NCI-H345 treated with DMSO at 0.1 percent for 48 hours (cell line): ENCODE measurements at regions not wholly inside any gene's neighbourhood (a gene's known extent, or its start where the extent isn't known, plus 50 kb on each side); places are given as distances from the start of the nearest gene placed in this dataset.
"Not testable (repeated sequence)": the region's sequence is repeated elsewhere in the genome, so short reads cannot be mapped to it uniquely, and the experiment has no call there.

ENCODE experiments used
- DNase-seq: peaks from one replicate; lab custom pipeline; 2025; ENCODE audit not compliant: unreplicated experiment; lab: John Stamatoyannopoulos, UW

DNA sequence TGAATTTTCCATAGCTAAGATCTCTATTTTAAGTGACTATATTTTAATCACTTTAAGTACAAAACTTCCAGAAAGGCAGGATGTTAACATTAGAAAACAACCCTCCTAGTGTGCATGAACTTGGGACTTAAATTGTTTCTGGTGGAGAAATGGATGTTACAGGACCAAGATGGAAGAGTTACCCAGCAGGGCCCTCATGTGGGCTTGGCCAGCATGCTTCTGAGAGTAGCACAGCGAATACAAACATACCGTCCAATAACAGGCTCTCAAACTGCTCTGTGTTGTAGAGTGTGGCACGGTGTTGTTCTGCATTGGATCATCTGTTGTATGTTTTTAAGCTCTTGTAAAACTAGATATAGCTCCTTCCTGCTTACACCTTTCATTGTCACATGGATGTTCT lies 346.1 kb upstream of the SMIM21 start:
- DNase-seq = no peak

DNA sequence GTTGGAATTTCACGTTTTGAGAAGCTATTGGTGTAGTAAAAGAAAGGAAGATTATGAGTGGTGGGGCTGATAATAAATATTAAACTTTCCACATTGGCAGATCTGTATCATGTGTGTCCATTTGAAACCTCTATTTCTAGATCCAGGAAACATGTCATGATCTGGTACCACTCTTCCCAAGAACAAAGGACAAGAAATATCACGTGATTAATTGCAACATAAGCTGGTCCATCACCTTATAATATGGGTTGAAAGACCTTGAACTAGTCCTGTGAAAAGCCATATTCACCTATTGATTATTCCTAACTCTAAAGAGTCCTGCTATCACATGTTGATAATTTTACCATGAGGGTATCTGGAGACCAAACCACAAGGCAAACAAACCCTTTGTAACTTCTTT lies 335.3 kb upstream of the SMIM21 start:
- DNase-seq = no peak

DNA sequence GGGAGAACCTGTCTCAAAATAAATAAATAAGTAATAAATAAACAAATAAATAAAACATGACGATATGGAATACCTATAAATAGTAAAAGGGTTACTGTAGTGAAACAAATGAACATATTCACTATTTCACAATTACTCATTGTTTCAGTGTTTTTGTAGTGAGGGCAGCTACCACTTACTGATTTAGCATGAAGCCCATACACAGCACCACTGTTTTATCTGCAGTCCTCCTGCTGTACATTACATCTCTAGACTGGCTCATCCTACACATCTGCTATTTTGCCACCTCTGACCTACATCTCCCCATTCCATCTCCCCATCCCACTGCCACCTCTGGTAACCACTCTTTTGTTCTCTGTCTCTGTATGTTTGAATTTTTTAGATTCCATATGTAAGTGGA lies 332.7 kb upstream of the SMIM21 start:
- no peak for DNase-seq

DNA sequence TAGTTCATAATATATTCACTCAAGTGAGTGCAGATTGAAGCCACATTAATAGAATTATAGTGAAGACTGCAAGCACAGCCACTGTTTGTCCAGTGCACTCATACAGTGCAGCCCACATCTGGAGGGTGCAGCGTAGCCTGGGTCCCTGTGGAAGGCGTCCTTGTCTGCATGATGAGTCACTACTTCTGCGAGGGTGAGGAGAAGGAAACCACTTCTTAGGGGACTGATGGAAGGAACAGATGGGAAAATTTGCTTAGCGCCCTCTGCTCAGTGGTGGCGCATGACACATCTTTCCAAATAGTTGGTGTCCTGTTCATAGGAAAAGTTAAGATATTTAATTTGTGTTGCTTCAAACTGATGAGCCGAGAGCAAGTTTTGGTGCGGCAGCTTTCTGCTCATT lies 330.4 kb upstream of the SMIM21 start:
- DNase-seq = no peak

DNA sequence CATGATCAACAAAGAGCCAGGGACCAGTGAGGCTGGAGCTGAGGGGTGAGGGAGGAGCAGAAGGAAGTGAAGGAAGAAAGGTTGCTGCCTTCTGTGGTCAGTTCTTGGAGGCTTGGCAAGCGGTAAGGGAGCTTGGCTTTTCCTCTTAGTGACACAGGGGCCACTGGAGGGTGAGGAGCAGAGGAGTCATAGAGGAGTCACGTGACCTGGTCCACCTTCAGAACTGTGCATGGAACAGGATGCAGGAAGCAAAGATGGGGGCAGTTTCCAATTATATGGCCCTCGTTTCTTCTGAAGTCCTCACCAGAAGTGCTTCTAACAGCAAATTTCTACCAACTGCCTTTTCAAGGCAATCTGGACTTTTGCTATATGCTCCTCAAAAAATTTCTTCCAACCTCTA lies 326.9 kb upstream of the SMIM21 start:
- no peak for DNase-seq

DNA sequence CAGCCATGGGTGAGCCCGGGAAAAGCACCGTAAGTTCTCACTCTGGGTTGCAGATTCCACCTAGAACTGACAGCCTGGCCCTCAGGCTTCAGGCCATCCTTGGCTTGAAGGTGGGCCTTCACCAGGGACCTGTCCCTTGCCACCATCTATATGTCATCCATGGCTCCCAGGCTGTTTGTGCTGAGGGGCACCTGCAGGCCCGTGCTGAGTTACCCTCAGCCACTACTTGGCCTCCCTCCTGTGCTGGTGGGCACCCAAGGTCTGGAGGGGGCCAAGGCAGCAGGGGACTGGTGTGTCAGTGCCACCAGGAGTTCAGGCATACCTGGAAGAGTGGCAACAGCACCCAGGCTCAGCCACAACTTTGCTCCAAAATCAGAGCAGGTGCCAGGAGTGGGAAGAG lies 326.2 kb upstream of the SMIM21 start:
- no peak for DNase-seq

DNA sequence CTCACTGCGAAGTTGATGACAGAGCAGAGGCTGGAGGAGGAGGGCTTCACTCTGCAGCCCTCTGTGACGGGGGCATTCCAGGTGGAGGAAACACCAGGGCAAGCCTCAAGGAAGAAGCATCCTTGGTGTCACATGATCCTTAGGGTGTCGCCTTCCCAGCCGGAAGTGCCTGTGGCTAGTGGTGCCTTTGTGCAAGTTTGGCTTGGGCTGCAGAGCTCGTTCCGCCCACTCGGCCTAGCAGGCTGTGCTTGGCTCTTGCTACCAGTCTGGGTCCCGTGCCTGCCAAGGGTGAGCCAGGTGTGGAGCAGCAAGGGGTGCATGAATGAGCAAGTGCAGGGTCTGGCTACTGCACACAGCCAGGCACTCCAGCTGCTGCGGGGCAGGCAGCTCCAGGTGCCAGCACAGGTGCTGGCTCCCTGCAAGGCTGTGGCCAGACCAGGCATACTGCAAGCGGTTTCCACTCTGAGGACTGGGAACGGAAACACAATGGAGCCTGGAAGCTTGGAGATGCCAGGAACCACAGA lies 325.3 kb upstream of the SMIM21 start:
- peak; percentile 58 for DNase-seq

DNA sequence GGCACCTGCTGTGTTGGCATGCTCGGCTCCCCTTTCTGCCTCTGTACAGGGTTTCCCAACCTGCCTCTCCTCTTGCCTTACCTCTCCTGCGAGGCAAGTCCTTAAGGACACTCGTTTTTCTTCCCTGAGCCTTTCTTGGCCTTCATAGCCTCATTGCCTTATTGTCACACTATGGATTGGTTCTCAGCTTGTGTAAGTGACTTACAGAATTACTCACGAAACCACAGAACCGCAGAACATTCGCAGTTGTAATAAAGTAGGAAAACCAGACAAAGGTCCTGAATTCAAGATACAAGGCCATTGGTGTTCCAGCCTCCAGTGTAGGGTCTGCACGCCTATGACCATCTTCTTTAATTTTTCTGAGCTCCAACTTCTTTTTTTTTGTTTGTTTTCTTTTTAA lies 317.6 kb upstream of the SMIM21 start:
- DNase-seq = no peak

DNA sequence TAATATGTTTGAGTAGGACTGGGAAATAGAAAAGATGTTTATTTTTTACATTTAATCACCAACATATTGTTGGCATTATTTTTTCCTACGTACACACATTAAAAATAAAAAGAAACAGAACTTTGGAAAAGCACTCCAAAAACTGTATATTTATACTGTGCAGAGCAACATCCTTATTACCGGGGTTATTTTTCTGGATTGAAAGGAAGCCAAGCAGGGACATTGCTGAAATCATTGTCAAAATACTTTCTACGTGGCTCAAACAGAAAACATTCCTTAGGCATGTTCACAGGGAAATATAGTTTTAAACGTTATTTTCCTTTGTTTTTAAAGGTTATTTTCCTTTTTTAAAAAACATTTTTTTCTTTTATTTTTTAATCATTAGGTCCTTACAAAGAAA lies 315.0 kb upstream of the SMIM21 start:
- no peak for DNase-seq

DNA sequence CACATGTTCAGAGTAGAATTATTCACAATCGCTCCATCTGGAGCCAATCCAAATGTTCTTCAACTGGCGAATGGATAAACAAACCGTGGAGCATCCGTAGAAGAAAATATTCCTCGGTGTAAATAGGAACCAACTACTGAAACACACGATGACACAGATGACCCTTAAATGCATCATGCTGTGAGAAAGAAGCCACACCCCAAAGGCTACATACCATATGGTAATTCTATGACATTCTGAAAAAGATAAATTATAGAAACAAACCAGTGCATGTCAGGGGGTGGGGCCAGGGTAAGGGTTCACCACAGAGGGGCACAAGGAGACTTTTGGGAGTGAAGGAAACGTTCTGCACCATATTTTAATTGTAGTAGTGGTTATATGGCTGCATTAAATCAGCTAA lies 312.2 kb upstream of the SMIM21 start:
- DNase-seq = no peak

DNA sequence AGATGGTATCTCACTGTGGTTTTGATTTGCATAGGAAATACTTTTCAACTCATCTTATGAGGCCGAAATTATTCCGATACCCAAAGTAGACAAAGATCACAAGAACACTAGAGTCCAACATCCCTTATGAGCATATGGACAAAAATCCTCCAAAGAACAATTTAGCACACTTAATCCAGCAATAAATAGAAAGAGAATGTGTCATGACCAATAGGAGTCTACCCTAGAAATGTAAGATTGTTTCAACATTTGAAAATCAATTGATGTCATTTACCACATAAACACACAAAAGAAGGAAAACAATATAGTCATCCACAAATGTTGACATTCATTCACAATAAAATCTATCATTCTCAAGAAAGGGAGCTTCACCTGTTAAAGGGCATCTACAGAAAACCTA lies 307.8 kb upstream of the SMIM21 start:
- no peak for DNase-seq

DNA sequence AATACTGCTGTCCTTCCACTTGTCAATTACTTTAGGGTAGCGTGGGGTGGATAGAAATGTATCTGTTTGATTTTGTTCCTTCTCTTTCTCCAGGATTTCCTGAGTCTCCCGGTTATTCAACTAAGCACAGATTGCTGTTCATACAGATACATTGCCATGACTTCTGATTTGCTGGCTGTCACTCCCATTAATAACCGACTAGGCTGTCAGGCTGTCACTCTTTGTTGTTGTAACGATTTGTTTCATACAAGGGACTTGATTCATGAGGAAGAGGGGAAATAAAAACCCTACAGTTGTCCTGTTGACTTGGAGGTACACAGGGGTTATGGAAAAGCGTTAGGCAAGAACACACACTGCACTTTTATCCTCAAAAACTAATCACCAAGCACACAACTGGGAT lies 302.7 kb upstream of the SMIM21 start:
- DNase-seq = no peak

DNA sequence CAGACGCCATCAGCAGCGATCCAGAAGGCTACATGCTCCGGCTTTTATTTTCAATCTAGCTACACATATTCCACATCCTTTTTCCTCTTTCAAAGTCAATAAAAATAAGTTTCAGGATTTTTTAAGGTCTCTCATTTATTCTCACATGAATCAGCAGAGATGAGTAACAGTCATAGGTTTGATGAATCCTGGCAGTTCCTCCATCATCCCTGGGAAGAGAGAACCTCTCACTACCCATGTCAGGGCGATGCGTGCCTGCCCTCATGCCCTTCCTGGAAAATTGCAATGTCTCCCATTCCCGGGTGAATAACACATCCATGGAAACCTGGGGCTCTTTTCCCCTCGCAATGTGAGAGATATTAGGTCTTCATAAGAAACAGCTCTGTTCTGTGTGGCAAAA lies 301.1 kb upstream of the SMIM21 start:
- no peak for DNase-seq

DNA sequence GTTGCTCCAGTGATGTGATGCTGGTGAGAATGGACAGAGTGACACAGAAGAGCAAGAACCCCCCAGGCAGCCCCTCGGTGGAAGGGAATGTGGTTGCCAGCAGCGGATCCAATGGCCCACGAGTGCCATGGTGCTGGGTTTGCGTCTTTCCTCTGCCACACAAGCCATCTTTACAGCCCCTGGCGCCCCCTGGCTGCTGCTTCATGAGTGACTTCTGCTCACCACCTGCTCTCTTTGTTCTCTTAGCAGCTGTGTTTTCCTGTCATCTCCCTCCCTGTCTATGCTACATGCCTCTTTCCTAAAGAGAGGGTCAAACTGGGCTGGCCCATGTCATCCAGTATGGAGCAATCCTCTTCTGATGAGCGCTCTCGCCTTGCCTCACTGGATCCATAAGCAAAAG lies 300.0 kb upstream of the SMIM21 start:
- no peak for DNase-seq

DNA sequence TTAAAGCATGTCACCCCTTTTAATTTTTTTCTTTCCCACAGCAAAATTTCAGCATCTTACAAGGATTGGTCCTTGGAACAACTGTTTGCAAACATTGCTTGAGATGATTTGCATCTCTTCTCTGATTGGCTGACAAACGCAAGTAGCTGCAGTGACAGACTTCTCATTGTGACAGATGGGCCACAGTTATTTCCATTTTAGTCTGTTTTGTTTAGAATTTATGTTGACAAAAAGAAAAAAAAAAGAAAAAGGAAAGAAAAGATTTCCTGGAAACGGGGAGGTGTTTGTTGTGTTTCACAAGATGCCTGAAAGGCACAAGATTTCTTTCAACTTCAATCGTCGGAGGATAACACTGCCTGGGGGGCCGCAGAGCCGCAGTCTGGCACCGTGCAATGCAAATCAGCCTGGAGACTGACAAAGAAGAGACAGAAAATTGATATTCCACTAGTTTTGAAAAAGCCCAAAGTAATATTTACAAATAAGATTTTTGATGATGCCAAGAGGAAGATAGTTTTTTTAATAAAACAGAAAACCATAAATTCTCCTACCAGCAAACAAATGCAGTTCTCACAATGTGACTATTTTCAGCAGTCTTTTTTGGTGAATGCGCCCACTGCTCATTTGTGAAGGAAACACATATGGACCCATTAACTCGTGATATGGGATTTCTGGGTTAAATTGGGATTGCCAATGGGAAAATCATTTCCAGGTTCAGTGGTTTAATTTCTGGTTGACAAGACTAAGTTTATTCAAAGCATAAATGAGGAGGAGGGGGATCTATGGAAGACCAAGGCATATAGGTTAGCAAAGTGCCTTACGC lies 296.2 kb upstream of the SMIM21 start:
- no peak for DNase-seq

DNA sequence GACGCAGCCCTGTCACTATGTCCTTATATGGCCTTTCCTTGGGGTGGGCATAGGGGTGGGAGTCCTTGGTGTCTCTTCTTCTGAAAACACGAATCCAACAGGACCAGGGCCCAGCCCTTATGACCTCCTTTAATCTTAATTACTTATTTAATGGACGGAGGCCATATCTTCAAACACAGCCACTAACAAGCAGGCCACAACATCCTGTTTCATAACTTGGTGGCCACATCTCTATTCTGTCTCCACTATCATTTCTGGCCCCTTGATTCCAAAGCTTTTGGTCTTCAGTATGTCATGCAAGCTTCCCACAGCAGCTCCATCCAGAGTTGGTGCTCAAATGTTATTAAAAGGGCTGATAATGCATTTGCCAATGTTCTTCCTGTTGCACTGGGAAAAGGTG lies 287.3 kb upstream of the SMIM21 start:
- DNase-seq = no peak

DNA sequence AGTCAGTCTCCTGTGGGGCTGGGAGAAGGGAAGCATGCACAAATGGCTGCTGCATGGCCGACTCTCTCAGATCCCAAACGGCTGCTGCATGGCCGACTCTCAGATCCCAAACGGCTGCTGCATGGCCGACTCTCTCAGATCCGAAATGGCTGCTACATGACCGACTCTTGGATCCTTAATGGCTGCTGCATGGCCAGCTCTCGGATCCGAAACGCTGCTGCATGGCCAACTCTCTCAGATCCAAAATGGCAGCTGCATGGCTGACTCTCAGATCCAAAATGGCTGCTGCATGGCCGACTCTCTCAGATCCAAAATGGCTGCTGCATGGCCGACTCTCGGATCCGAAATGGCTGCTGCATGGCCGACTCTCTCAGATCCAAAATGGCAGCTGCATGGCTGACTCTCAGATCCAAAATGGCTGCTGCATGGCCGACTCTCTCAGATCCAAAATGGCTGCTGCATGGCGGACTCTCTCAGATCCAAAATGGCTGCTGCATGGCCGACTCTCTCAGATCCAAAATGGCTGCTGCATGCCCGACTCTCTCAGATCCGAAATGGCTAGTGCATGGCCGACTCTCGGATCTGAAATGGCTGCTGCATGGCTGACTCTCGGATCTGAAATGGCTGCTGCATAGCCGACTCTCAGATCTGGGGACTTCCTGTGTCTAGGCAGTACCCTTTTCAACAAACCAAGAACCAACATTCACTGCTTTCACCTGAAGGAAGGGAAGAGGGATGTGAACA lies 284.8 kb upstream of the SMIM21 start:
- not testable (repeated sequence) for DNase-seq

DNA sequence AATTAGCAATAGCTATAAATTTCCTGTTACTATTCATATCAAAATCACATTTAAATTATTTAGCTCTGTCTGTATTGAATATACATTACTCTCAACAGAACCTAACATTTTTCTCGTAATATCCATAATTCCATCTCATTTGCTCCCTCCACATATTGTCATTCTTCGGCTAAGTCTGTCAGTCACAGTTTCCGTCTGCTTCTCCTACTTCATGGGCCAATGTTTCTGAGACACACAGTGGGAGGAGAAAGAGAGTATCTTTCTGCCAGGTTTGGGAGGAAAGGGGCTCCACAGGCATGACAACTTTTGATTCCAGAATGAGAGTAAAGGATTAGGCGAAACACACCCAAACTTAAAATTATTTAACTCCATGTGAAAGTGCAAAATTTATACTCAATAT lies 273.1 kb upstream of the SMIM21 start:
- no peak for DNase-seq

DNA sequence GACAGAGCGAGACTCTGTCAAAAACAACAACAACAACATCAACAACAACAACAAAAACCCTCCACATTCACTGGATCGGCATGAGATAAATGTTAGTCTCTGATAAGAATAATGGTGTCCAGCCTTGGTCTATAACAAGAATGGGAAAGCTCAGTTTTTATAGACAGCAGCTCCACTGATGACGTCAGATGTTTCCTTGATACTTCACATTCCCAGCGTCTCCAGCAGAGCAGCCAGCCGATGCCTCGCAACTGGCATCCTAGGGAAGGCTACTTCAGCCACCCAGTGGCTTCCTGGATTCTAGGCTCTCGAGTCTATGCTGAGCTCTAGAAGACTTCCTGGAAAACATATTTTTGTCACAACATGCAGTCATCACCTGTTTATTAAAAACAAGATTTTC lies 271.4 kb upstream of the SMIM21 start:
- no peak for DNase-seq

DNA sequence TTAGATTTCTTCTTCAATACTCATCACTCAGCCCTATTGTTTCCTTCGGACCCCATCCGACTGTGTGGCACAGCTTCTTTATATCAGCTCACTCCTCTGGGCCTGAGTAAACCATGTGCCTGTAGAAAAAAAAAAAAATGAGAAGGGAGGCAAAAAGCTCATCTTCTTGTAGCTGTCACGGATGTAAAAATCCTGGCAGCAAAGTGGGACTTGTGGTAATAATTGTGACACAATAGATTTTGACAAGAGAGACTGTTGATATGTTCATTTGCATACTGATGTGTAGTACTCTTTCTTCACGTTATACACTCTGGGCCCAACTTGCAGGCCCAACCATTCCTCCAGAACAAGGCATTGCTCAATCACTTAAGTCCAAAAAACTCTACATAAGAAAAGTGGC lies 270.0 kb upstream of the SMIM21 start:
- no peak for DNase-seq

DNA sequence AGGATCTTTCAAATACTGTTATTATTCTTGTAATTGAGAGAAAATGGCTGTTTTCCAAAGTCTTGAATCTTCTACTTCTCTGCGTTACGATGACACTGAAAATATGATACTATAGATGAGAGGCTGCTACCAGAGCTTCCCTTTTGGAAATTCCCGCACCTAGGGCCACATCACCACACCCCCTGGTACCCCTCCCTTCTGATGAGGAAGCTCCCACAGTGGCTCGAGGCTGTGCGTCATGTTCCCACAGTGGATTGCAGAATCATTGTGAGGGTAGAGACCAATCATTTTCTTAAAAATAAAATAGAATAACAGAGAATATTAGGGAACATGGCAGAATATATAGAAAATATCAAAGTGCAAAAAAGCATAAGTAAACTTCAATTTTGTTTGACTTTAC lies 268.9 kb upstream of the SMIM21 start:
- no peak for DNase-seq

DNA sequence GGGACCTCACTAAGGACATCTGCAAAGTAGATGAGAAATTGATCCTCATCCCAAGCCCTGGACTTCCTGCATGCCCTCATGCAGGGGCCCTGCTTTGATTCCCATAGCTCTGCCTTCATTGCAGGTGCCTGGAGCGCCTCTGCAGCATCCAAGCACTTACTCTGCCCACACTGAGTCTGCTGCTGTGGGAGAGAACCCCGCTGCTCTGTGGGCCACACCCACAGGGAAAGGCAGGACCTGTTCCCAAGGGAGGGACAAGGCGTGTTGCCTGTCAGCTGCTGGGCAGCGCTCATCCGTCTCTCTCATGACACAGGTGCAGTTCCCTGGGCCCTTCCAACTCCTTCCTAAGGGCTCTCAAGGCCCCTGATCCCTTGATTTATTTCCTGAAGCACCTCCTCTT lies 266.8 kb upstream of the SMIM21 start:
- DNase-seq = peak; percentile 37
